ENCODE measurements at regions not wholly inside any gene's neighbourhood (a gene's known extent, or its start where the extent isn't known, plus 50 kb on each side); places are given as distances from the start of the nearest gene placed in this dataset.

- Histone ChIP-seq H3K18ac (ENCODE audit: low read length) (no peak overlapping the region), H3K4me2 (ENCODE audit: low read length) (no peak overlapping the region), H2AK5ac (ENCODE audit: low read length) (no peak overlapping the region), H2BK12ac (ENCODE audit: low read length) (no peak overlapping the region), H4K12ac (ENCODE audit: low read depth, low read length) (no peak overlapping the region), H3K27ac (ENCODE audit: low read depth, low read length) (no peak overlapping the region), H4K91ac (ENCODE audit: low read depth, low read length) (no peak overlapping the region), H3K79me2 (ENCODE audit: control insufficient read depth, insufficient read depth, low read length, poor library complexity) (no peaks in the 10 kb centered on the region), H3K9ac (ENCODE audit: low read length) (no peak overlapping the region), H3K9me3 (ENCODE audit: insufficient read depth, low read depth, low read length) (no peaks in the 10 kb centered on the region), H3K4me1 (ENCODE audit: control insufficient read depth in 1 of 2, insufficient read depth in 2 of 2, low read length in 2 of 2) (no peaks in the 10 kb centered on the region), H3K79me1 (ENCODE audit: low read length) (no peaks in the 10 kb centered on the region), H2AFZ (ENCODE audit: insufficient read depth, low read length, poor library complexity) (no peak overlapping the region), H3K36me3 (ENCODE audit: control insufficient read depth in 1 of 2, insufficient read depth in 2 of 2, low read length in 2 of 2) (no peaks in the 10 kb centered on the region), H3K14ac (ENCODE audit: low read length) (no peak overlapping the region), H3K4ac (ENCODE audit: low read depth, low read length) (no peak overlapping the region), H3K4me3 (ENCODE audit: low read depth, low read length) (no peak overlapping the region), H2BK5ac (ENCODE audit: low read depth, low read length, poor library complexity) (no peak overlapping the region), H4K8ac (ENCODE audit: low read depth, low read length) (no peak overlapping the region), H3K27me3 (ENCODE audit: insufficient read depth, low read length) (no peaks in the 10 kb centered on the region), H3K23ac (ENCODE audit: low read length) (no peak overlapping the region), H2BK120ac (ENCODE audit: insufficient read depth, low read length, poor library complexity) (no peak overlapping the region)
- no CpG with 5 or more reads among the region's 8 CpGs for WGBS (ENCODE audit: extremely low coverage, insufficient coverage, insufficient read length)
- DNase-seq, result no peak
These were observed 293.8 kb downstream of the ABCC12 start for GRCh38 chr16:47861999-47862398.

GRCh38 chr16:47858333-47858982 lies 297.3 kb downstream of the ABCC12 start:
- no peak overlapping the region for H3K23ac ChIP-seq (ENCODE audit: low read length)
- no peak overlapping the region for H3K18ac ChIP-seq (ENCODE audit: low read length)
- H3K4me3 ChIP-seq (ENCODE audit: low read depth, low read length), result no peak overlapping the region
- H3K4ac ChIP-seq (ENCODE audit: low read depth, low read length), result no peak overlapping the region
- no peak overlapping the region for H2AFZ ChIP-seq (ENCODE audit: insufficient read depth, low read length, poor library complexity)
- no peaks in the 10 kb centered on the region for H3K79me1 ChIP-seq (ENCODE audit: low read length)
- H2BK120ac ChIP-seq (ENCODE audit: insufficient read depth, low read length, poor library complexity), result no peak overlapping the region
- no peaks in the 10 kb centered on the region for H3K36me3 ChIP-seq (ENCODE audit: control insufficient read depth in 1 of 2, insufficient read depth in 2 of 2, low read length in 2 of 2)
- H2BK5ac ChIP-seq (ENCODE audit: low read depth, low read length, poor library complexity), result no peak overlapping the region
- no peak for DNase-seq
- no peaks in the 10 kb centered on the region for H3K79me2 ChIP-seq (ENCODE audit: control insufficient read depth, insufficient read depth, low read length, poor library complexity)
- no peak overlapping the region for H2AK5ac ChIP-seq (ENCODE audit: low read length)
- H3K4me2 ChIP-seq (ENCODE audit: low read length), result no peak overlapping the region
- H4K12ac ChIP-seq (ENCODE audit: low read depth, low read length), result no peak overlapping the region
- no peak overlapping the region for H3K14ac ChIP-seq (ENCODE audit: low read length)
- WGBS (ENCODE audit: extremely low coverage, insufficient coverage, insufficient read length), result no CpG with 5 or more reads among the region's 9 CpGs
- no peak overlapping the region for H2BK12ac ChIP-seq (ENCODE audit: low read length)
- H3K4me1 ChIP-seq (ENCODE audit: control insufficient read depth in 1 of 2, insufficient read depth in 2 of 2, low read length in 2 of 2), result peaks cover 0 to 4% of the 10 kb centered on the region in 2 experiments
- no peak overlapping the region for H4K91ac ChIP-seq (ENCODE audit: low read depth, low read length)
- no peak overlapping the region for H4K8ac ChIP-seq (ENCODE audit: low read depth, low read length)
- no peaks in the 10 kb centered on the region for H3K27me3 ChIP-seq (ENCODE audit: insufficient read depth, low read length)
- H3K9me3 ChIP-seq (ENCODE audit: insufficient read depth, low read depth, low read length), result peaks cover 11% of the 10 kb centered on the region
- H3K27ac ChIP-seq (ENCODE audit: low read depth, low read length), result no peak overlapping the region
- H3K9ac ChIP-seq (ENCODE audit: low read length), result no peak overlapping the region

GRCh38 chr16:47855431-47855830 lies 300.4 kb downstream of the ABCC12 start:
- Histone ChIP-seq H3K14ac (ENCODE audit: low read length) (no peak overlapping the region), H3K18ac (ENCODE audit: low read length) (no peak overlapping the region), H2BK12ac (ENCODE audit: low read length) (no peak overlapping the region), H3K9me3 (ENCODE audit: insufficient read depth, low read depth, low read length) (peaks cover 11% of the 10 kb centered on the region), H4K8ac (ENCODE audit: low read depth, low read length) (no peak overlapping the region), H3K9ac (ENCODE audit: low read length) (no peak overlapping the region), H2AK5ac (ENCODE audit: low read length) (no peak overlapping the region), H3K36me3 (ENCODE audit: control insufficient read depth in 1 of 2, insufficient read depth in 2 of 2, low read length in 2 of 2) (no peaks in the 10 kb centered on the region), H3K4me2 (ENCODE audit: low read length) (no peak overlapping the region), H4K12ac (ENCODE audit: low read depth, low read length) (no peak overlapping the region), H3K4ac (ENCODE audit: low read depth, low read length) (no peak overlapping the region), H2BK5ac (ENCODE audit: low read depth, low read length, poor library complexity) (no peak overlapping the region), H4K91ac (ENCODE audit: low read depth, low read length) (no peak overlapping the region), H3K79me1 (ENCODE audit: low read length) (no peaks in the 10 kb centered on the region), H3K4me3 (ENCODE audit: low read depth, low read length) (no peak overlapping the region), H2AFZ (ENCODE audit: insufficient read depth, low read length, poor library complexity) (no peak overlapping the region), H2BK120ac (ENCODE audit: insufficient read depth, low read length, poor library complexity) (no peak overlapping the region), H3K79me2 (ENCODE audit: control insufficient read depth, insufficient read depth, low read length, poor library complexity) (no peaks in the 10 kb centered on the region), H3K4me1 (ENCODE audit: control insufficient read depth in 1 of 2, insufficient read depth in 2 of 2, low read length in 2 of 2) (peaks cover 0 to 4% of the 10 kb centered on the region in 2 experiments), H3K27me3 (ENCODE audit: insufficient read depth, low read length) (no peaks in the 10 kb centered on the region), H3K23ac (ENCODE audit: low read length) (no peak overlapping the region), H3K27ac (ENCODE audit: low read depth, low read length) (no peak overlapping the region)
- DNase-seq, result no peak
- WGBS (ENCODE audit: extremely low coverage, insufficient coverage, insufficient read length), result no CpG with 5 or more reads among the region's 3 CpGs

- no peaks in the 10 kb centered on the region for H3K27me3 ChIP-seq (ENCODE audit: insufficient read depth, low read length)
- no peak overlapping the region for H4K8ac ChIP-seq (ENCODE audit: low read depth, low read length)
- H3K4me1 ChIP-seq (ENCODE audit: control insufficient read depth in 1 of 2, insufficient read depth in 2 of 2, low read length in 2 of 2), result peaks cover 0 to 4% of the 10 kb centered on the region in 2 experiments
- peaks cover 11% of the 10 kb centered on the region for H3K9me3 ChIP-seq (ENCODE audit: insufficient read depth, low read depth, low read length)
- no peaks in the 10 kb centered on the region for H3K79me1 ChIP-seq (ENCODE audit: low read length)
- H3K18ac ChIP-seq (ENCODE audit: low read length), result no peak overlapping the region
- H2AFZ ChIP-seq (ENCODE audit: insufficient read depth, low read length, poor library complexity), result no peak overlapping the region
- no peak for DNase-seq
- H2BK120ac ChIP-seq (ENCODE audit: insufficient read depth, low read length, poor library complexity), result no peak overlapping the region
- no peaks in the 10 kb centered on the region for H3K79me2 ChIP-seq (ENCODE audit: control insufficient read depth, insufficient read depth, low read length, poor library complexity)
- peak overlapping the region; percentile 76 for H3K23ac ChIP-seq (ENCODE audit: low read length)
- H3K4ac ChIP-seq (ENCODE audit: low read depth, low read length), result no peak overlapping the region
- no peak overlapping the region for H4K91ac ChIP-seq (ENCODE audit: low read depth, low read length)
- 100% methylated on average over 1 of the region's 2 CpGs for WGBS (ENCODE audit: extremely low coverage, insufficient coverage, insufficient read length)
- no peak overlapping the region for H2BK12ac ChIP-seq (ENCODE audit: low read length)
- H3K4me2 ChIP-seq (ENCODE audit: low read length), result no peak overlapping the region
- no peak overlapping the region for H3K9ac ChIP-seq (ENCODE audit: low read length)
- H4K12ac ChIP-seq (ENCODE audit: low read depth, low read length), result no peak overlapping the region
- no peak overlapping the region for H2BK5ac ChIP-seq (ENCODE audit: low read depth, low read length, poor library complexity)
- H3K4me3 ChIP-seq (ENCODE audit: low read depth, low read length), result peak overlapping the region; percentile 59
- no peak overlapping the region for H2AK5ac ChIP-seq (ENCODE audit: low read length)
- no peak overlapping the region for H3K27ac ChIP-seq (ENCODE audit: low read depth, low read length)
- H3K14ac ChIP-seq (ENCODE audit: low read length), result no peak overlapping the region
- H3K36me3 ChIP-seq (ENCODE audit: control insufficient read depth in 1 of 2, insufficient read depth in 2 of 2, low read length in 2 of 2), result no peaks in the 10 kb centered on the region
These were observed 301.1 kb downstream of the ABCC12 start for GRCh38 chr16:47854737-47855136.

Data from trophoblast cell (in vitro differentiated cells and primary cell).